Transverse colon (tissue), 4 donors: ENCODE measurements at regions not wholly inside any gene's neighbourhood (a gene's known extent, or its start where the extent isn't known, plus 50 kb on each side); places are given as distances from the start of the nearest gene placed in this dataset.

Source experiments
- DNase-seq: peaks from one replicate; pipeline ENCODE4 v3.0.0-alpha.2; 2019
- H3K27ac ChIP-seq, 4 donors: fragments of 200-600 bp; sonication (generic); 2 replicates each; pipeline ENCODE4 v1.5.1; 2016 to 2018; ENCODE audit warnings: inconsistent platforms in 4 of 4
- H3K27me3 ChIP-seq: fragments of 200-600 bp; sonication (generic); 2 replicates; pipeline ENCODE4 v1.5.1; 2017; ENCODE audit warnings: inconsistent platforms
- H3K36me3 ChIP-seq, 4 donors: fragments of 200-600 bp; sonication (generic); 2 replicates each; pipeline ENCODE4 v1.5.1; 2017 to 2019; ENCODE audit warnings: inconsistent platforms in 4 of 4
- H3K4me1 ChIP-seq, 4 donors: fragments of 200-600 bp; sonication (generic); 2 replicates each; pipeline ENCODE4 v1.5.1; 2017 to 2020; ENCODE audit warnings: inconsistent platforms in 4 of 4
- H3K4me3 ChIP-seq, 4 donors: fragments of 200-600 bp; sonication (generic); 1 replicate in 1 of 4; 2 replicates in 3 of 4; pipeline versions ENCODE4 v1.5.1 to v1.6.1; 2017 to 2019; ENCODE audit warnings: inconsistent platforms in 4 of 4
- H3K9me3 ChIP-seq, 2 donors: fragments of 200-600 bp; sonication (generic); 2 replicates each; pipeline ENCODE4 v1.5.1; 2017 to 2019; ENCODE audit warnings: inconsistent platforms in 2 of 2
- CTCF ChIP-seq, 5 experiments: fragments of 200-600 bp in 3 of 5; fragments of 450-650 bp in 2 of 5; sonication (generic) in 3 of 5; IDR thresholded peaks; 1 replicate in 2 of 5; 2 replicates in 3 of 5; pipeline ENCODE4 v1.5.1; 2016 to 2017; ENCODE audit warnings: antibody characterized with exemption in 5 of 5, inconsistent platforms in 3 of 5, mild to moderate bottlenecking in 2 of 5, moderate library complexity in 1 of 5
- EP300 ChIP-seq: sonication (generic); formaldehyde crosslinking; IDR thresholded peaks from one replicate; pipeline ENCODE4 v1.6.1; 2017; ENCODE audit warnings: antibody characterized with exemption, low read depth
- POLR2A ChIP-seq: fragments of 450-650 bp; IDR thresholded peaks from one replicate; pipeline ENCODE4 v1.6.1; 2016; ENCODE audit warnings: antibody characterized with exemption, mild to moderate bottlenecking, moderate library complexity
- POLR2AphosphoS5 ChIP-seq, 3 donors: sonication (generic); formaldehyde crosslinking; IDR thresholded peaks; one replicate each; pipeline ENCODE4 v1.6.1; 2016; ENCODE audit warnings: antibody characterized with exemption in 3 of 3
- WGBS, 2 donors: methylation state at CpG; one replicate each; pipeline ENCODE4 v1.1.5; 2018; ENCODE audit warnings: low coverage in 1 of 2; 5-methylcytosine and 5-hydroxymethylcytosine counted together
- in situ Hi-C, 4 donors: fragments of 200-750 bp; cut with MboI; loops; one replicate each; pipeline versions ENCODE4 v1.15.0 to v1.15.1; 2017; ENCODE audit warnings: low sequenced_read_pairs in 3 of 4, low pct_ligation_motif_present in 1 of 4, low pct_unique_long_range_greater_than_20kb in 1 of 4
- intact Hi-C: fragments of 100-400 bp; cut with DNase I; formaldehyde crosslinking; loops from one replicate; pipeline ENCODE4 v1.15.1; 2023; ENCODE audit warnings: low total_unique reads

- Histone ChIP-seq H3K27ac (no peak overlapping the region), H3K36me3 (no peaks in the 10 kb centered on the region), H3K9me3 (no peaks in the 10 kb centered on the region), H3K27me3 (no peaks in the 10 kb centered on the region), H3K4me3 (no peak overlapping the region), H3K4me1 (no peaks in the 10 kb centered on the region)
- WGBS, 2 donors, result 29 to 42% methylated on average over 1 to 3 of the region's 3 CpGs
- in situ Hi-C loops, result no loop called here
- no peak for DNase-seq
- TF ChIP-seq POLR2A (no peak), EP300 (no peak), CTCF (IDR thresholded peaks at IDR 0.05) (no peak), POLR2AphosphoS5 (IDR thresholded peaks at IDR 0.05) (no peak)
- intact Hi-C loops, result no loop called here
Measured at GRCh38 chr11:28834877-28835276, 726.7 kb downstream of the METTL15 start.

GRCh38 chr11:28833670-28834069, 725.5 kb downstream of the METTL15 start:
- H3K4me1 ChIP-seq, result no peaks in the 10 kb centered on the region
- in situ Hi-C loops (no loop called here), intact Hi-C loops (no loop called here)
- H3K36me3 ChIP-seq, result no peaks in the 10 kb centered on the region
- no peaks in the 10 kb centered on the region for H3K9me3 ChIP-seq
- no peak overlapping the region for H3K4me3 ChIP-seq
- TF ChIP-seq EP300, result no peak
- no peak for DNase-seq
- H3K27ac ChIP-seq, result no peak overlapping the region
- H3K27me3 ChIP-seq, result no peaks in the 10 kb centered on the region
- WGBS, 2 donors, result 71 to 79% methylated on average over 2 of the region's 2 CpGs

- TF ChIP-seq CTCF (IDR thresholded peaks at IDR 0.05) (no peak), EP300 (no peak), POLR2AphosphoS5 (IDR thresholded peaks at IDR 0.05) (no peak), POLR2A (no peak)
- no peaks in the 10 kb centered on the region for H3K4me1 ChIP-seq
- H3K4me3 ChIP-seq, result no peak overlapping the region
- no peak for DNase-seq
- H3K36me3 ChIP-seq, result no peaks in the 10 kb centered on the region
- no peaks in the 10 kb centered on the region for H3K9me3 ChIP-seq
- in situ Hi-C loops, result no loop called here
- H3K27ac ChIP-seq, result no peak overlapping the region
- WGBS, 2 donors, result 25 to 40% methylated on average over 1 to 2 of the region's 2 CpGs
- H3K27me3 ChIP-seq, result no peaks in the 10 kb centered on the region
- intact Hi-C loops, result no loop called here
Measured at GRCh38 chr11:28833169-28833568, 725.0 kb downstream of the METTL15 start.

- in situ Hi-C loops (no loop called here), intact Hi-C loops (no loop called here)
- H3K4me3 ChIP-seq, result no peak overlapping the region
- DNase-seq, result no peak
- no peaks in the 10 kb centered on the region for H3K36me3 ChIP-seq
- no peak overlapping the region for H3K27ac ChIP-seq
- 80 to 94% methylated on average over 1 of the region's 1 CpG for WGBS, 2 donors
- no peaks in the 10 kb centered on the region for H3K9me3 ChIP-seq
- no peaks in the 10 kb centered on the region for H3K27me3 ChIP-seq
- H3K4me1 ChIP-seq, result no peaks in the 10 kb centered on the region
- TF ChIP-seq EP300 (no peak), POLR2A (no peak), POLR2AphosphoS5 (IDR thresholded peaks at IDR 0.05) (no peak), CTCF (IDR thresholded peaks at IDR 0.05) (no peak)
Measured at GRCh38 chr11:28826807-28827206, 718.6 kb downstream of the METTL15 start.

- Histone ChIP-seq H3K36me3 (no peaks in the 10 kb centered on the region), H3K9me3 (no peaks in the 10 kb centered on the region), H3K27me3 (no peaks in the 10 kb centered on the region), H3K27ac (no peak overlapping the region), H3K4me1 (no peaks in the 10 kb centered on the region), H3K4me3 (no peak overlapping the region)
- in situ Hi-C loops (loop anchor here in 1 of 4 donors (25.0 kb wide), 1 partner anchor 90 kb away; no protein-coding TSS in a partner anchor), intact Hi-C loops (no loop called here)
- WGBS, 2 donors, result 77 to 84% methylated on average over 4 of the region's 4 CpGs
- no peak for TF ChIP-seq CTCF (IDR thresholded peaks at IDR 0.05)
- TF ChIP-seq EP300, result no peak
- TF ChIP-seq POLR2AphosphoS5 (IDR thresholded peaks at IDR 0.05), result no peak
- TF ChIP-seq POLR2A, result no peak
- no peak for DNase-seq
Measured at GRCh38 chr11:28822576-28822975, 714.4 kb downstream of the METTL15 start.
